HG02938 (cell line): ENCODE measurements at regions not wholly inside any gene's neighbourhood (a gene's known extent, or its start where the extent isn't known, plus 50 kb on each side); places are given as distances from the start of the nearest gene placed in this dataset.

Experiments used
- ATAC-seq: cut with Tn5 transposase; IDR thresholded peaks from one replicate; pipeline ENCODE4 v1.9.1; 2021; ENCODE audit warnings: mild to moderate bottlenecking, moderate library complexity; ENCODE audit not compliant: unreplicated experiment

- no peak for ATAC-seq
Observed at GRCh38 chr5:173796721-173797495, 91.2 kb upstream of the CPEB4 start.

DNA sequence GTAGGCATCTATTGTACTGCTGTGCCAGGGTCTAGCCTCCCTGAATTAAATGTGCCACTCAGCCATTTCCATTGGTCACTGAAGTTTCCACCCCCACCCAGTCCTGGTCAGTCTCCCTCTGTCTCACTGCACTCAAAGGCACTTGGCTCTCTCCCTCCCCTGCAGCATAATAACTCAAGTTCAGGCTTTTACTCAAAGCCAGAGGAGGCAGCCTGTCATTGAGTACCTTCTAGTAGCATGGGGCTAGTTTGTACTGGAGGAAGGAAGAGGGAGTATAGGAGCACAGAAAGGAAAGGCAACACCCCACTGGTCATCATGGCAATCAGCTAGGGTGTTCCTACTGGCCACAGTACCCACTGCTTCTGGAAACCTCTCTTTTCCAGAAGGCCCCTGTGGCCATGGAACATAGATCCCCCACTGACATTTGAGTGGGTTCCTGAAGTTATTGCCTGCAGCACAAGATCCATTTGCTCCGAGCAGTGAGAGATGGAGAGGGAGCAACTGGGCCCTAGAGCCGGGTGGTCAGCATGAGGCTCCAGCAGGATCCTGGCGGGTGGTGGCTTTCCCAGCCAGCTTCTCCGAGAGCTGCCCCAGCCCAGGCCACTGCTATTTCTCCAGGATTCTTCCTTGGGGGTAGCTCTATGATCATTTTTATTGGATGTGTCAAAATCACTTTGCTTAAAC, 89.9 kb upstream of the CPEB4 start:
- ATAC-seq, result no peak

GRCh38 chr5:173800340-173800739, 87.8 kb upstream of the CPEB4 start:
- no peak for ATAC-seq

DNA sequence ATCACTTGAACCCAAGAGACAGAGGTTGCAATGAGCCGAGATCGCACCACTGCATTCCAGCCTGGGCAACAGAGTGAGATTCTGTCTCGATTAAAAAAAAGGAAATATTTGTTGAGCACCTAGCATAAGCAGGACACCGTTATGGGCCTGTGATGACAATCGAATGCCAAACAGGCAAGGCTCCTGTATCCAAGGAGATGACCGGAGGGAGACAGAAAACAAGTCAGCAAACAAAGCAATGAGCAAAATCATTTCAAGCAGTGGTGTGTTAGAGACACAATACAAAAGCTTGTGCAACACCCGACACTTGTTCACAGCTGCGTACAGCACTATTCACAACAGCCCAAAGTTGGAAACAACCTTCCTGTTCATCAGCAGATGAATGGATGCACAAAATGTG, 87.1 kb upstream of the CPEB4 start:
- ATAC-seq, result no peak

DNA sequence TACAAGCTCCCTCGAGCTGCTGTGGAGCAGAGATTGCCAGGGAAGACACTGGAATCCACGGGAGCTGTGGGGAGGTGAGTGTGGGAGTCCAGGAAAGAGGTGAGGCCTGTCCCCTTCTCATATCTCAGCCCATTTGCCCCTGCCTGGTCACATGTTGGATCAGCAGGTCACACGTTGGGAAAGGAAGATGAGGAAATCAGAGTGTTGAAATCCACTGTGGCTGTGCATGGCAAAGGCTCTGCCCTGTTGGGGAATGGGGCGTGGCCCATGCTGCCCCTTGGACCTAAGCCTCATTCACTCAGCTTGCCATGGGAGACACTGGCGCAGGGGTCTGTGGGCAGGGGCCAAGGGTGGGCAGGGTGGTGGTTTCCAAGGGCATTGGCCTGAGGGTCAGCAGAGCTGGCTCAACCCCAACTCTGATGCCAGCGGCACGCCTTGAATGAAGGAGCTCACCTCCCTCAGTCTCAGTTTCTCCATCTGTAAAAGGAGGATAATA, 85.4 kb upstream of the CPEB4 start:
- no peak for ATAC-seq

DNA sequence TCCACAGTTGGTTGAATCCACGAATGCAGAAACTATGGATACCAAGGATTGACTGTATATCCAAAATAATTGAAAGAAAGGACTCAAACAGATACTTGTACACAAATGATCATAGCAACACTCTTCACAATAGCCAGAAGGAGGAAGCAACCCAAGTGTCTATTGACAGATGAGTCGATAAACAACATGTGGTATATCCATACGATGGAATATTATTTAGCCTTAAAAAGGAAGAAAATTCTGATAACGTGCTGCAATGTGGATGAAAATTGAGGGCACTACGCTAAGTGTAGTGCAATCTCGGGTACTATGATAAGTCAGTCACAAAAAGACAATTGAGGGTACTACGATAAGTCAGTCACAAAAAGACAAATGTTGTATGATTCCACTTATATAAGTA, 83.6 kb upstream of the CPEB4 start:
- no peak for ATAC-seq

DNA sequence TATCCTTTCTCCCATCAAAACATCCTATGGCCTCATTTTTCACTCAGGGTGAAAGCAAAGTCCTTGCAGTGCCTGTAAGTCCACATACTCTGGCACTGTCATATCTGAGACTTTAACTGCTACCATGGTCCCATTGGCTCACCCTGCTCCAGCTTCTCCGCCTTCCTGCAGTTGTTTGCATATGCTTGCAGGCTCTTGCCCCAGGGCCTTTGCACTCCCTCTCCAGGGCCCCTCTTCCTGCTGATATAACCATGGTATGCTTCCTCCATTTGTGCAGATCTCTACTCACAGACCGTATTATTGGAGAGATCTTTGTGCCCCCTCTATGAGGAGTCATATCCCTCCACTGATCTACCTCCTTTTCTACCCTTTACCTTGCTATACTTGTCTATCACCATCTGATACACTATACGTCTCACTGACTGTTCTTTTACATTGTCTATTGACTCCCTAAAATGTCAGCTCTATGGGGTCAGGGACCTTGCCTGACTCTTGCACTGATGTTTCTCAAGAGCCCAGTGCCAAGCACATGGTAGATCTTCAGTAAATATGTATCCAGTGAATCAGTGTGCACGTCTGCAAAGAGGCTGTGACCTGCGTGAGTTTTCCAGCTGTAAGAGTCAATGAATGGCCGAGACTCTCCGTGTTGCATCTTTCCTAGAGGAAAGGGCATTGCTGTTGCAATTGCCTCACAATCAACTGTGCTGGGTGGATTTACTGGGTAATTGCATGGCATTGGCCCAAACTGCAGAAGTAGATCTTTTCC, 81.7 kb upstream of the CPEB4 start:
- ATAC-seq, result no peak

DNA sequence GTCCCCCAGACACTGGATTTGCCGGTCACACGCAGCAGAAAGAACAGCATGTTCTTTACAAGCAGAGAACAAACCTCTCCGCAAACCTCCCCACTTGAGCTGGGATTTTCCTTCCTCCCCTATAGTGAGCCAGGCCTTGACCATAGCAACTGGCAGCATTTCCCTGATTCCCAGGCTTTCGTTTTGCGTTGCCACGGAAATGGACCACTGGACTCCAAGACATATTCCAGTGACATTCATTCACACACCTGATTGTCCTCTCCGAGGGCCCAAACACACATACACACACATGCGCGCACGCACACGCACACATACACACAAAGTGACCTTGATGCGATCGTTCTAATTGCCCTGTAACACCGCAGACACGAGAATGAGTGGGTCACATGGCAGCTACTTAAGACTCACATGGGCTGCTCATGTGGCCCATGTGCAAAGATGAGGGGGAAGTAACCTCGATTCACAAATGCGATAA, 80.9 kb upstream of the CPEB4 start:
- no peak for ATAC-seq

GRCh38 chr5:173808079-173808808, 79.9 kb upstream of the CPEB4 start:
- no peak for ATAC-seq

GRCh38 chr5:173809014-173809413, 79.1 kb upstream of the CPEB4 start:
- ATAC-seq, result no peak

- no peak for ATAC-seq
Observed at GRCh38 chr5:173812811-173813550, 75.2 kb upstream of the CPEB4 start.

- no peak for ATAC-seq
Observed at GRCh38 chr5:173814053-173814452, 74.1 kb upstream of the CPEB4 start.

- no peak for ATAC-seq
Observed at GRCh38 chr5:173815571-173815970, 72.6 kb upstream of the CPEB4 start.

- ATAC-seq, result no peak
Observed at GRCh38 chr5:173816728-173817127, 71.4 kb upstream of the CPEB4 start.

GRCh38 chr5:173817561-173817960, 70.6 kb upstream of the CPEB4 start:
- no peak for ATAC-seq

DNA sequence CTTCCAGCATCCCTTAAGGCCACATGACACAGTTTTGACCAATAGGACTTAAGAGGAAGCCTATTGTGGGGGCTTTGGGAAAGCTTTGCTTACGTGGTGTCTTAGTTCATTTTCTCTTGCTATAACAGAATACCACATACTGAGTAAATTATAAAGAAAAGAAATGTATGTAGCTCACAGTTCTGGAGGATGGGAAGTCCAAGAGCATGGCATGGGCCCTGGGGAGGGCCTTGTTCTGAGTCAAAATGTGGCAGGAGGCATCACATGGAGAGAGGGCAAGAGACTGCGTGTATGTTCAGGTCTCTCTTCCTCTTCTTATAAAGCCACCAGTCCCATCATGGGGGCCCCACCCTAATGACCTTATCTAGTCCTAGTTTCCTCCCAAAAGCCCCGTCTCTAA, 68.6 kb upstream of the CPEB4 start:
- no peak for ATAC-seq

DNA sequence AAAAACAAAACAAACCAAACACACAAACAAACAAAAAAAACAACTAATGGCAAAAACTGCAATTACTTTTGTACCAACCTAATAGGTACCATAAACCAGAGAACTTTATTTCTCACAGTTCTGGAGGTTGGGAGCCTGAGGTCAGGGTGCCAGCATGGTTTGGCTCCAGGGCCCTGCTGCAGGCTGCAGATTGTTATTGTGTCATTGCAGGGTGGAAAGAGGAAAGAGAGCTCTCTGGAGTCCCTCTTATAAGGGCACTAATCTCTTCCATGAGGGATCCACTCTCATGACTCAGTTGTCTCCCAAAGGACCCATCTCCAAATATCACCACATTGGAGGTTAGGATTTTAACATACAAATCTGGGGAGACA, 64.9 kb upstream of the CPEB4 start:
- no peak for ATAC-seq

GRCh38 chr5:173823721-173824567, 64.2 kb upstream of the CPEB4 start:
- no peak for ATAC-seq

- no peak for ATAC-seq
Observed at GRCh38 chr5:173825215-173825865, 62.8 kb upstream of the CPEB4 start.
